Iris pigment epithelial cell (primary cell): ENCODE measurements at regions not wholly inside any gene's neighbourhood (a gene's known extent, or its start where the extent isn't known, plus 50 kb on each side); places are given as distances from the start of the nearest gene placed in this dataset.

Experiments used
- DNase-seq: peaks from one replicate; pipeline ENCODE4 v3.0.0-alpha.2; 2011; ENCODE audit warnings: low read depth

GRCh38 chr3:130841357-130841756, 52.5 kb upstream of the ATP2C1 start:
- DNase-seq: no peak

GRCh38 chr3:130843441-130843840, 50.4 kb upstream of the ATP2C1 start:
- no peak for DNase-seq
